ENCODE measurements at regions not wholly inside any gene's neighbourhood (a gene's known extent, or its start where the extent isn't known, plus 50 kb on each side); places are given as distances from the start of the nearest gene placed in this dataset.
"Not testable (repeated sequence)": the region's sequence is repeated elsewhere in the genome, so short reads cannot be mapped to it uniquely, and the experiment has no call there.

GRCh38 chr2:446963-447530, 159.2 kb upstream of the ALKAL2 start:
- DNase-seq (ENCODE audit: low read depth): no peak

GRCh38 chr2:446303-446874, 158.5 kb upstream of the ALKAL2 start:
- no peak for DNase-seq (ENCODE audit: low read depth)

- DNase-seq (ENCODE audit: low read depth): no peak
These were observed 158.0 kb upstream of the ALKAL2 start for GRCh38 chr2:445896-446295.

- DNase-seq (ENCODE audit: low read depth): no peak
These were observed 157.3 kb upstream of the ALKAL2 start for GRCh38 chr2:444937-445884.

- DNase-seq (ENCODE audit: low read depth): no peak
These were observed 155.8 kb upstream of the ALKAL2 start for GRCh38 chr2:443741-444140.

GRCh38 chr2:443216-443615, 155.3 kb upstream of the ALKAL2 start:
- DNase-seq (ENCODE audit: low read depth): no peak

- no peak for DNase-seq (ENCODE audit: low read depth)
These were observed 153.5 kb upstream of the ALKAL2 start for GRCh38 chr2:441258-442022.

GRCh38 chr2:440403-440740, 152.5 kb upstream of the ALKAL2 start:
- no peak for DNase-seq (ENCODE audit: low read depth)

- no peak for DNase-seq (ENCODE audit: low read depth)
These were observed 151.9 kb upstream of the ALKAL2 start for GRCh38 chr2:439556-440402.

GRCh38 chr2:439077-439476, 151.2 kb upstream of the ALKAL2 start:
- DNase-seq (ENCODE audit: low read depth): no peak

GRCh38 chr2:437756-438393, 150.0 kb upstream of the ALKAL2 start:
- DNase-seq (ENCODE audit: low read depth): no peak

- no peak for DNase-seq (ENCODE audit: low read depth)
These were observed 149.3 kb upstream of the ALKAL2 start for GRCh38 chr2:437180-437579.

GRCh38 chr2:436205-436604, 148.3 kb upstream of the ALKAL2 start:
- DNase-seq (ENCODE audit: low read depth): no peak

GRCh38 chr2:434625-435024, 146.7 kb upstream of the ALKAL2 start:
- no peak for DNase-seq (ENCODE audit: low read depth)

- no peak for DNase-seq (ENCODE audit: low read depth)
These were observed 145.3 kb upstream of the ALKAL2 start for GRCh38 chr2:433216-433615.

GRCh38 chr2:430291-431040, 142.6 kb upstream of the ALKAL2 start:
- peak; percentile 29 for DNase-seq (ENCODE audit: low read depth)

GRCh38 chr2:429575-430254, 141.8 kb upstream of the ALKAL2 start:
- DNase-seq (ENCODE audit: low read depth): no peak

GRCh38 chr2:429142-429541, 141.3 kb upstream of the ALKAL2 start:
- DNase-seq (ENCODE audit: low read depth): no peak

- no peak for DNase-seq (ENCODE audit: low read depth)
These were observed 140.7 kb upstream of the ALKAL2 start for GRCh38 chr2:428591-428990.

GRCh38 chr2:426696-427095, 138.8 kb upstream of the ALKAL2 start:
- not testable (repeated sequence) for DNase-seq (ENCODE audit: low read depth)

Measured in CMK (cell line).